ENCODE measurements at regions not wholly inside any gene's neighbourhood (a gene's known extent, or its start where the extent isn't known, plus 50 kb on each side); places are given as distances from the start of the nearest gene placed in this dataset.
A peak's percentile ranks its signal among the peaks of the same experiment; 100 is the strongest.

- no peak for DNase-seq (ENCODE audit: low read depth)
Observed at GRCh38 chr5:163622799-163623198, 117.4 kb downstream of the MAT2B start.

DNA sequence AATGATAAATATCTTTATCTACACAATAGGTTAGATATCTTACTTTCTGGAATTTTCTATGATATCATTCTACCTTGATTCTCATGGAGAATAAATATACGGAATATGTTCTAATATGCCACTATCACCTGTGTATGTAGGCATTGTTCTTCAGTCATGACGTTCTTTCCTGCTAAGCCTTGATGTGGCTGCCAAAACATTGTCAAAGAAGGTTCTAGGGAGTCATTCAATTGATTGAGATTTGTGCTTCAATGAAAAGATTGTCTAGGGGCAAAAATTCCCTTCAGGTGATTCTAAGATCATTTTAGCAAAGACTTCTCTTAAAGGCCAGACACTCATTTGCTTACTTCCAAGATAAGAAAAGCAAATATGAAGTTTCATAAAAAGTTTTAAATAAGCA lies 118.1 kb downstream of the MAT2B start:
- DNase-seq (ENCODE audit: low read depth): no peak

GRCh38 chr5:163623986-163624385 lies 118.6 kb downstream of the MAT2B start:
- no peak for DNase-seq (ENCODE audit: low read depth)

- DNase-seq (ENCODE audit: low read depth): no peak
Observed at GRCh38 chr5:163624431-163624830, 119.0 kb downstream of the MAT2B start.

- DNase-seq (ENCODE audit: low read depth): no peak
Observed at GRCh38 chr5:163626904-163627434, 121.5 kb downstream of the MAT2B start.

DNA sequence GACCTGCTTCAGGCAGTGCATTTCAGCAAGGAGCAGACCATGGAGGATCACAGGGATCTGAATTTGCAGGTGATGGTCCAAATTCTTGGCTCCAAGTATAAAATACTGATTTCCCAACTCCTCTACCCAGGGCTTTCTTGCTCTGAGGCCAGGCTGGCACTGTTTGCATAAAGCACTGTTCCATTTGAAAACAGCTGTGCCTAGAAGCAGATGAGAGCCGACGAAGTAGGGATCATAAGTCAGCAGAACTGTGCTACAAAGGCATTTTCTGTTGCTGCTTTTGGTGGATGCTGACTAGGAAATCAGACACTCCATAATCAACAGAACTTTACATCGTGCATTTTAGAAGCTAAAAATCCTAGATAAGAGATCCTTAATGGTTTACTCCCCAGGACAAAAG lies 126.4 kb downstream of the MAT2B start:
- DNase-seq (ENCODE audit: low read depth): no peak

DNA sequence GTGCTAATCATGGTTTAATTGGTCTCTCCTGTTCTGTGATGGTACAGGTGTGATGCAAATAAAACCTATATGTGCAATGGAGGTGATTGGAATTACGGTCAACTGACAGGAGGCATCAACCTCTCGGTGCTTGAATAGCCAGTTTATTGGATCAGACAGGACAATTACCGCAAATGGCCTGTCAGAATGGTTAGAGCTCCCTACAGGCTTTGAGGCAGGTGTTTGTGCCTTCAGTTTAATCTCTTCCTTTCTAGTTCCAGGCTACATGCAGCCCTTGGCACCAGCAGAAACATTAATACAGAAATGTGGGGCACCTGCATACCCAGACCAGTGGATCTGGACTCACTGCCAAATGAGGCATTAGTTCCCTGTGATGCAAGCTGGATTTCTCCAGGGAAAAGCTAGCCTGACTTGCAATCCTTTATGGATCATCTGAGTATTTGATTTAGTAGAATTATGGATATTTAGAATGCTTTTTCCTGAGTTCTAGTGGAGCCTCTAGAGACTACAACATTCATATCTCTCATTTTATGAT lies 128.6 kb downstream of the MAT2B start:
- DNase-seq (ENCODE audit: low read depth): no peak

DNA sequence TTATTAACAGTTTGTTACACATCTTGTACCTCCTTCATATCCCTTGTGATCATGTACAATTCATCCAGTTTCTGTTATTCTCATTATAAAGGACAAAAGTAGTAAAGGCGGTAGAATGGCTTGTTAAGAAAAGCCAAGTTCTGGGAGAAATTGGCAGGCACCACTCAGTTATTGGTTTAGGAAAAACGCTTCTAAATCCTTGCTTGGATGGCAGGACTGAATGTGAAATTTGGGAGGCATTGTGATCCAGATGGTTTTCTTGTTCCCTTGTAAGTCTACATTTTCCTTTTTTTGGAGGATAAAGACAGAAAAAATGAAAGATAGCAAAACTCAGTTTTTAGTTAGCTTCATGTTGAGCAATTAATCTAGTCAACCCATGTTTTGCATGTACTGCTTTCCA lies 130.2 kb downstream of the MAT2B start:
- no peak for DNase-seq (ENCODE audit: low read depth)

GRCh38 chr5:163642904-163643303 lies 137.5 kb downstream of the MAT2B start:
- no peak for DNase-seq (ENCODE audit: low read depth)

DNA sequence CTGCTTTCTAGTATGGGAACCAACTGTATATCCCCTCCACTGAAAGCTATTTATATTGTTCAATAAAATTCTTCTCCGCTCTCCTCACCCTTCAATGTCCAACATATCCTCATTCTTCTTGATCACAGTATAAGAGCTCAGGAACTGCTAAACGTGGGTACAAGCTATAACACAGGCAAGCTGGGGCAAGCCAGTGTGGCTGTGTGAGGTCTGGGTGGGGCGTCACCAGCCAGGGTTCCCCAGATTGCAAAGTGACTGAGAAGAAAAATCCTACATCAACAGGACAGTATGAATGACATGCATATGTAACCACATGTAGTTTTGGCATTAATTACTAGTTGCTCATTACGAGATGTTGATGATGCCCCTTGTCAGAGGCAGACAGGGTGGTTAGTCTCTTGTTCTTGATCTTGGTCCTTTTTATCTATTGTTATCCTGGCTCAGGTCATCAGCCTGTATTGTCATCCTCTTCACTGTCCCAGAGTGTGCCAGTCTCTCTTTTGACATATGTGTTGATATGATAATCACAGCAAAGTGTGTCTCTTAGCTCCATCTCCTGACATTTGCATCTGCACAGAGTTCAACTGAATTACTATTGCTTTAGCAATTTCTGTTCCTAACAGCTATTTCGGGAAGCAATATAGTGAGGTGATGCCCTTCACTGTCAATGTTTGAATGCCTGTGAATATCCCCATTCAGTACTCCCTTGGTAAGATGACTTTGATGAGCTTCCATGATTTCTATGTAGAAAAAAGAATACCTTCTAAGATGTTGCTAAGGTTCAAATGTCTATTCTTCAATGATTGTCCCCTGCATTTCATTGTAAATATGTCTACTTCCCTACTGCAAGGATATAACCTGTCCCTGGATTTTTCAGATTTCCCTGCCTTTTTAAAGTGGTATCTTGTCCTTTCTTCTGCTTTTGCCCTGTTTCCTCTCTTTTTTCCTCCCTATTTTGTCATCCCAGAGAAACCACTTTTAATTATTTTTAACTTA lies 140.3 kb downstream of the MAT2B start:
- no peak for DNase-seq (ENCODE audit: low read depth)

DNA sequence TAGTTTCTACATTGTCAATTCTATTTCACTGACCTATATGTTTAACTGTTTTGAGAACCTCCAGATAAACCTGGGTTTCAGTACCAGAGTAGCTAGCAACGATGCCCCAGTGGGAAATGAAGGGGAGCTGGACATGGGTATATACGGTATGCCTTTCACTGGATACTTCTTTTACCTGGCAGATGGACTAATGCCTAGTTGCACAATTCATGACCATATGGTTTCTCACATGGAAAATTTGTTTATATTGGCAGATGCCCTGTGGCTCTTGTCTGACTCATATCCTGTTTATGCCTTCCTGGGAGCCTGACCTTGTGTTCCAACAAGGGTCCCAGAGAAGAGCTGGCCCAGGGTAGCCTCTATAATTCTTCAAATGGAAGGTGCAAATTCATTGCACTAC lies 144.1 kb downstream of the MAT2B start:
- peak; percentile 30 for DNase-seq (ENCODE audit: low read depth)

GRCh38 chr5:163653526-163653925 lies 148.1 kb downstream of the MAT2B start:
- no peak for DNase-seq (ENCODE audit: low read depth)

GRCh38 chr5:163658702-163659567 lies 153.5 kb downstream of the MAT2B start:
- DNase-seq (ENCODE audit: low read depth): no peak

DNA sequence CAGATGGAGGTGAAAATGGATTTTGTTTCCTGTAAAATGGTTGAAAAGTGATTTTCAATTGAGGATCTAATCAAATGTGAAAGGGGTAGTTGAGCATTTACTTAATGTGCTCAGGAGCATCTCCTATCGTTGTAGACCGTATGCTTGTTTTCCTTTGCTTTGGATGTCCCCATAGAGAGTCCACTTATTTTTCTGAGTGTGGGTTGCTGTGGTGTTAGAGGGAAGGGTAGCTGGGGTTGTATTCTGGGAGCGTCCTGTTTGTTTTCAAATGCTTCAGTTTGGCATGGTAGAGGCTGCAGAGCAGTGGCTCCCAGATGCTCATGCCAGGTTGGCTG lies 154.1 kb downstream of the MAT2B start:
- DNase-seq (ENCODE audit: low read depth): no peak

DNA sequence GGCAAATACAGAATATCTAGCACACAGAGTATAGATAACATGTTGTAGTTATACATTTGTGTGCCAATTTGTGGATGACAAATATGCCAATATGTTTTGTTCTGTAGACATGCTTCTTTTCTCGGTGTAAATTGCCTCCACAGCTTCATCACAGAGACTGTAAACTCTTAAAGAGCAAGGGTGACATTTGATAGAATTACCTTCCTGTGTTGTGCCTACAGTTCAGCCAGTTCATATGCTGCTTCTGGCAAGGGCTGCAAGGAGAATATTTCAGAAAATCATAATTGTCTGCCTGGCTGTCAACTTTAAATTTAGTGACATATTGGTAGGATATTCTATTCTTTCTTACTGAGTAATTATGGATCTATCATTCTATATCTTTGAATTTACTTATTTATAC lies 155.1 kb downstream of the MAT2B start:
- DNase-seq (ENCODE audit: low read depth): no peak

GRCh38 chr5:163661360-163661759 lies 155.9 kb downstream of the MAT2B start:
- no peak for DNase-seq (ENCODE audit: low read depth)

DNA sequence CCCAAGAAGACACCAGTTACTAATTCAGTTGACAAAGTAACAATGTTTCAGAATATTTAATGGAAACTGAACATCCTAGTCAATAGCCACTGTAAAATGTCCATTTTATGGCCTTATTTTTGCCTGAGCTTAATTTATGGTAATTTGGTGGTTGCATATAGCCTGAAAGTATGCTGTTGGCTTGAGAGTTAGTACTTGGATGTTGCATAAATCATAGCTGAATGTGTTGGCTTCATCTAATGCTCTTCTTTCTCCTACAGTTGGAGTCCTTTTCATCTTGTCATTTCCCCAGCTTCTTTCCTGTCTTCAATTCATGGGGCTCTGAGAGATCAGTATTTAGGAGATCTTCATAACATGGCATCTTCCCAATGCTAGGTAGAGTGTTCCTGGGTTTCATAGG lies 164.6 kb downstream of the MAT2B start:
- no peak for DNase-seq (ENCODE audit: low read depth)

- no peak for DNase-seq (ENCODE audit: low read depth)
Observed at GRCh38 chr5:163677092-163677491, 171.7 kb downstream of the MAT2B start.

DNA sequence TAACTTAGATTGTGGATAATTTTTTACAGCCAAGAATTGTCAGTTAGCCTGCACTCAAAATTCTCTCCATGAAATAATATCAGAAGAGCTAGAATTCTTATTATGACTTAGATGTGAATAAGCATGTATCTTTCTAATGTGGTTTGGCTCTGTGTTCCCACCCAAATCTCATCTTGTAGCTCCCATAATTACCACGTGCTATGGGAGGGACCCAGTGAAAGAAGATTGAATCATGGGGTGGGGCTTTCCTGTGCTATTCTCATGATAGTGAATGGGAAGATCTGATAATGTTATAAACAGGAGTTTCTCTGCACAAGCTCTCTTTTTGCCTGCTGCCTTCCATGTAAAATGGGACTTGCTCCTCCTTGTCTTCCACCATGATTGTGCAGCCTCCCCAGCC lies 176.8 kb downstream of the MAT2B start:
- DNase-seq (ENCODE audit: low read depth): no peak

- DNase-seq (ENCODE audit: low read depth): no peak
Observed at GRCh38 chr5:163687414-163687813, 182.0 kb downstream of the MAT2B start.

DNA sequence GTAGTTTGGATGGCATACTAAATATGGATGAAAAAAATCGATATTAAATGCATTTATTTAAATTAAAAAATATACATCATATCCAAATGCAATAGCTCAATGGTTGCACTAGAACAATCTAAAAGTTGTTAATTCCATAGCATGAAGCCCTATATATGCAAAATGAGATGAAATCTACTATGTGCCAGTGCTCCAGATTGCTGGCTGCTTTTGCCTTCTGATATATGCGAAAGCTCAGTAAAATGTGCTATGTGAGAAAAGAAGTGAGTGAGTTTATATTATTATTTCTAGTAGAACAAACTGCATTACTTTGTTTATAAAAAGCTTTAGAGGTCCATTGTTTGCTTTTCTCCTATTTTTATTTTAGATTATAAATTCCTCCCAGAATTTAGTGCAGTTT lies 186.7 kb downstream of the MAT2B start:
- no peak for DNase-seq (ENCODE audit: low read depth)

Data from LHCN-M2 (cell line).